Ishikawa (cell line): ENCODE measurements at regions not wholly inside any gene's neighbourhood (a gene's known extent, or its start where the extent isn't known, plus 50 kb on each side); places are given as distances from the start of the nearest gene placed in this dataset.

Experiments
- CEBPB ChIP-seq: IDR thresholded peaks from 2 replicates; pipeline ENCODE4 v1.6.1; 2012
- CREB1 ChIP-seq: IDR thresholded peaks from 2 replicates; pipeline ENCODE4 v1.6.1; 2012; ENCODE audit warnings: low read depth
- EGR1 ChIP-seq: IDR thresholded peaks from 2 replicates; pipeline ENCODE4 v1.6.1; 2012
- EP300 ChIP-seq: IDR thresholded peaks from 2 replicates; pipeline ENCODE4 v1.6.1; 2012; ENCODE audit warnings: borderline replicate concordance
- FOXM1 ChIP-seq: IDR thresholded peaks from 2 replicates; pipeline ENCODE4 v1.6.1; 2012; ENCODE audit warnings: low read depth, borderline replicate concordance
- NFIC ChIP-seq: IDR thresholded peaks from 2 replicates; pipeline ENCODE4 v1.6.1; 2012
- RAD21 ChIP-seq: IDR thresholded peaks from 2 replicates; pipeline ENCODE4 v1.6.1; 2012; ENCODE audit warnings: low read depth
- TAF1 ChIP-seq: IDR thresholded peaks from 2 replicates; pipeline ENCODE4 v1.6.1; 2012; ENCODE audit warnings: low read depth, mild to moderate bottlenecking
- TCF12 ChIP-seq: IDR thresholded peaks from 2 replicates; pipeline ENCODE4 v1.6.1; 2012; ENCODE audit warnings: low read depth
- TEAD4 ChIP-seq: IDR thresholded peaks from 2 replicates; pipeline ENCODE4 v1.6.1; 2012
- YY1 ChIP-seq: IDR thresholded peaks from 2 replicates; pipeline ENCODE4 v1.6.1; 2012; ENCODE audit warnings: low read depth
- ZBTB7A ChIP-seq: IDR thresholded peaks from 2 replicates; pipeline ENCODE4 v1.6.1; 2012; ENCODE audit warnings: low read depth
- TF ChIP-seq, protein P1 (sequence below): IDR thresholded peaks from 2 replicates; pipeline ENCODE4 v1.6.1; 2012
- TF ChIP-seq, protein P2 (sequence below): IDR thresholded peaks from 2 replicates; pipeline ENCODE4 v1.6.1; 2012; ENCODE audit warnings: low read depth, mild to moderate bottlenecking
- TF ChIP-seq, protein P3 (sequence below): IDR thresholded peaks from 2 replicates; pipeline ENCODE4 v1.6.1; 2012

DNA sequence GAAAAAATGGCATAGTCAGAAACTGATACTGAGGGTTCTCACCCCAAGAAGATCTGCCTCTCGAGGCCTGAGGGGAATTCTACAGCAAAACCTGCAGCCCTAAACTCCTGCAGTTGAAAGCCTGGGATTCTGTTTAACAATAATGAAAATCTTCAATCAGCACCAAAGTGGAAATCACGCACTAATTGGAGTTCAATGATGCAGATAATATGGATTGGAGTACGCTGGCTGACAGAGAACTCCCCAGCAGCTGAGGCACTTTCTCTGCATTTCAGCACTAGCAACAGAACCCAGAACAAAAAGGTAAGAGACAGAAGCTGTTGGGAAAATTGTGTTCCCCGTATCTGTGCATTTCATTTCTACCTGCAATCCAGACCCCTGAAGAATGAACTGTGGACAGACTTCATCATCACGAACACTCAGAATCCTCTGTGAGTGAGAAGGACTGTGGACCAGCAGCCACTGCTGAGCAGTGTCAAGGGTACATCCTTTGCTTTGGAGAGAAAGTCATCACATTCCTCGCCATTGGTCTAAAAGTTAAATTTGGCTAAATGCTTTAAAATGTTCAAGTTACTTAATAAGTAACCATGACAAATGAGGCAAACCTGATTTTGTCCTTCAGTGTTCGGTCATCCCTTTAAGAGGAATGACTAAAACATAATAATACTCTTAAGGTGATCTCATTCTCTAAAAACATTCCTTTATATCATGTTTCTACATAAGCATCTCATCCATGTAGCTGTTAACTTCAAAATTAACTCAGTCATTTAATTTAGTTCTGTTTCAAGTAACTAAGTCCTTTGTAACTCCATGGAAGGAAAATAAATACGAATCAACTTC is 126.1 kb downstream of the GAS1 start:
- TF ChIP-seq EP300 (no peak), TAF1 (no peak), TCF12 (no peak), TEAD4 (no peak), CREB1 (no peak), ZBTB7A (no peak), CEBPB (no peak)
- TF ChIP-seq, protein P1, sequence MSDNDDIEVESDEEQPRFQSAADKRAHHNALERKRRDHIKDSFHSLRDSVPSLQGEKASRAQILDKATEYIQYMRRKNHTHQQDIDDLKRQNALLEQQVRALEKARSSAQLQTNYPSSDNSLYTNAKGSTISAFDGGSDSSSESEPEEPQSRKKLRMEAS, result no peak

DNA sequence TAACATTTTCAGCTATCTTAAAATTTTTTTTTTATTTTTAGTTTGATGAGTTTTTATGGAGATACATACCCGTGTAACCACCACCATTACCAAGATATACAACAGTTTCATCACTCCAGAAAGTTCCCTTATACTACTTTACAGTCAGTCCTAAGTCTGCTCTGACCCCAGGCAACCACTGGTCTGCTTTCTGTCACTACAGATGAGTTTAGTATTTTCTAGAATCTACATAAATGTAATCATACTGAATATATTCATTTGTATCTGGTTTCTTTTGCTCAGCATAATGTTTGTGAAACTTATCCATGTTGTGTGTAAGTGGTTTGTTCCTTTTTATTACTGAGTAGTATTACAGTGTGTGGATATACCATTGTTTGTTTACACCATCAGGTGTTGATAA is 127.8 kb downstream of the GAS1 start:
- TF ChIP-seq TAF1 (no peak), NFIC (no peak), CEBPB (no peak), CREB1 (no peak), ZBTB7A (no peak), TCF12 (no peak), TEAD4 (no peak), FOXM1 (no peak)
- TF ChIP-seq, protein P1, result no peak
- TF ChIP-seq, protein P2, sequence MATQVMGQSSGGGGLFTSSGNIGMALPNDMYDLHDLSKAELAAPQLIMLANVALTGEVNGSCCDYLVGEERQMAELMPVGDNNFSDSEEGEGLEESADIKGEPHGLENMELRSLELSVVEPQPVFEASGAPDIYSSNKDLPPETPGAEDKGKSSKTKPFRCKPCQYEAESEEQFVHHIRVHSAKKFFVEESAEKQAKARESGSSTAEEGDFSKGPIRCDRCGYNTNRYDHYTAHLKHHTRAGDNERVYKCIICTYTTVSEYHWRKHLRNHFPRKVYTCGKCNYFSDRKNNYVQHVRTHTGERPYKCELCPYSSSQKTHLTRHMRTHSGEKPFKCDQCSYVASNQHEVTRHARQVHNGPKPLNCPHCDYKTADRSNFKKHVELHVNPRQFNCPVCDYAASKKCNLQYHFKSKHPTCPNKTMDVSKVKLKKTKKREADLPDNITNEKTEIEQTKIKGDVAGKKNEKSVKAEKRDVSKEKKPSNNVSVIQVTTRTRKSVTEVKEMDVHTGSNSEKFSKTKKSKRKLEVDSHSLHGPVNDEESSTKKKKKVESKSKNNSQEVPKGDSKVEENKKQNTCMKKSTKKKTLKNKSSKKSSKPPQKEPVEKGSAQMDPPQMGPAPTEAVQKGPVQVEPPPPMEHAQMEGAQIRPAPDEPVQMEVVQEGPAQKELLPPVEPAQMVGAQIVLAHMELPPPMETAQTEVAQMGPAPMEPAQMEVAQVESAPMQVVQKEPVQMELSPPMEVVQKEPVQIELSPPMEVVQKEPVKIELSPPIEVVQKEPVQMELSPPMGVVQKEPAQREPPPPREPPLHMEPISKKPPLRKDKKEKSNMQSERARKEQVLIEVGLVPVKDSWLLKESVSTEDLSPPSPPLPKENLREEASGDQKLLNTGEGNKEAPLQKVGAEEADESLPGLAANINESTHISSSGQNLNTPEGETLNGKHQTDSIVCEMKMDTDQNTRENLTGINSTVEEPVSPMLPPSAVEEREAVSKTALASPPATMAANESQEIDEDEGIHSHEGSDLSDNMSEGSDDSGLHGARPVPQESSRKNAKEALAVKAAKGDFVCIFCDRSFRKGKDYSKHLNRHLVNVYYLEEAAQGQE, result no peak

DNA sequence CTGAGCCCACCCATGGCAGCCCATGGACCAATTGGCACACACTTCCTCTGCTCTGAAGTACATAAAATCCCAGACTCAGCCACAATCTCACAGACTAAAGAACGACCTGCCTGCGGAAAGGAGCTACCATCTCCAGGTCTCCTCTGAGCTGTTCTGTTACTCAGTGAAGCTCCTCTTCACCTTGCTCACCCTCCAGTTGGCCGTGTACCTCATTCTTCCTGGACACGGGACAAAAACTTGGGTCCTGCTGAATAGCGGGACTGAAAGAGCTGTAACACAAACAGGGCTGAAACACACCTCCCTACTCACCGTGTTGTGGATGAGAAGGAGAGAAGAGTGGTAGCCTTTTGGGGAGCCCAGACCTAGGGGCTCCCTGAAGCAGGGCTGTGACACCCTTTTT is 128.7 kb downstream of the GAS1 start:
- TF ChIP-seq EGR1 (no peak), EP300 (no peak), CEBPB (no peak), TCF12 (no peak), TEAD4 (no peak), YY1 (no peak), TAF1 (no peak), RAD21 (no peak), ZBTB7A (no peak), CREB1 (no peak), NFIC (no peak), FOXM1 (no peak)
- TF ChIP-seq, protein P1, result no peak
- TF ChIP-seq, protein P3, sequence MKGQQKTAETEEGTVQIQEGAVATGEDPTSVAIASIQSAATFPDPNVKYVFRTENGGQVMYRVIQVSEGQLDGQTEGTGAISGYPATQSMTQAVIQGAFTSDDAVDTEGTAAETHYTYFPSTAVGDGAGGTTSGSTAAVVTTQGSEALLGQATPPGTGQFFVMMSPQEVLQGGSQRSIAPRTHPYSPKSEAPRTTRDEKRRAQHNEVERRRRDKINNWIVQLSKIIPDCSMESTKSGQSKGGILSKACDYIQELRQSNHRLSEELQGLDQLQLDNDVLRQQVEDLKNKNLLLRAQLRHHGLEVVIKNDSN, result no peak
- TF ChIP-seq, protein P2, result no peak

DNA sequence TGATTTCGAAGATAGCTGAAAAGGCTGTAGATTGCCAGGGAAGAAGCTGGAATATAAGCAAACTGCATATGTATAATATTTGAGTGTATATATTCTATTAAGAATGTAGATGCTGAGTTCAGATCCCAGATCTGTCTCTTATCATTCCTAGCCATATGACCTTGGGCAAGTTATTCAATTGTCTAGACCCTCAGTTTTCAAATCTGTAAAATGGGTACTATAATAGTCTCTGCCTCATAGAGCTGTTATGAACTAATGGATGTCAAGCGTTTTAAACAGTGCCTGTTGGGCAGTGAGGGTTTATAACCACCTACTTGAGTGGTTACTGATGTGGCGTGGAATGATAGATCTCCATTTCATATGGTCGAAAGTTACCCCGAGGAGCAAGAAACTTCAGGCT is 130.4 kb downstream of the GAS1 start:
- TF ChIP-seq, protein P1, result no peak
- no peak for TF ChIP-seq FOXM1
- TF ChIP-seq, protein P2, result no peak
- TF ChIP-seq NFIC, result no peak
- no peak for TF ChIP-seq TAF1
- TF ChIP-seq YY1, result no peak
- no peak for TF ChIP-seq TCF12
- TF ChIP-seq RAD21, result no peak
- TF ChIP-seq ZBTB7A, result no peak
- TF ChIP-seq CEBPB, result no peak
- no peak for TF ChIP-seq EP300
- no peak for TF ChIP-seq EGR1
